GM23338 (cell line): ENCODE measurements at regions not wholly inside any gene's neighbourhood (a gene's known extent, or its start where the extent isn't known, plus 50 kb on each side); places are given as distances from the start of the nearest gene placed in this dataset.

ENCODE experiments used
- ATAC-seq: fragments of 200-7000 bp; cut with Tn5 transposase; 3 replicates; pipeline ENCODE4 v1.9.1; 2020
- DNase-seq: peaks from one replicate; pipeline ENCODE4 v3.0.0-alpha.2; 2015; ENCODE audit warnings: low spot score
- H2AFZ ChIP-seq: fragments of 200-600 bp; sonication (generic); 2 replicates; pipeline ENCODE4 v1.8.0; 2016; ENCODE audit warnings: antibody characterized with exemption, mild to moderate bottlenecking, moderate library complexity
- H3F3A ChIP-seq: fragments of 200-600 bp; sonication (generic); replicated peaks from 2 replicates; pipeline ENCODE4 v1.8.0; 2017; ENCODE audit warnings: antibody characterized with exemption, mixed run types, low read depth
- H3K27ac ChIP-seq: fragments of 200-600 bp; sonication (generic); 2 replicates; pipeline ENCODE4 v1.6.1; 2016; ENCODE audit warnings: low read depth
- H3K27me3 ChIP-seq: fragments of 200-600 bp; sonication (generic); 2 replicates; pipeline ENCODE4 v1.8.0; 2016; ENCODE audit warnings: mild to moderate bottlenecking, mixed run types, moderate library complexity; ENCODE audit not compliant: insufficient read depth
- H3K36me3 ChIP-seq: fragments of 200-600 bp; sonication (generic); 2 replicates; pipeline ENCODE4 v1.8.0; 2016; ENCODE audit warnings: mild to moderate bottlenecking; ENCODE audit not compliant: insufficient read depth
- H3K4me1 ChIP-seq: fragments of 200-600 bp; sonication (generic); 2 replicates; pipeline ENCODE4 v1.8.0; 2016; ENCODE audit warnings: mild to moderate bottlenecking, moderate library complexity; ENCODE audit not compliant: insufficient read depth
- H3K4me2 ChIP-seq: fragments of 200-600 bp; sonication (generic); 2 replicates; pipeline ENCODE4 v1.7.1; 2017; ENCODE audit warnings: mixed run types
- H3K4me3 ChIP-seq: fragments of 200-600 bp; sonication (generic); 2 replicates; pipeline ENCODE4 v1.6.1; 2016; ENCODE audit warnings: mixed run types
- H3K79me2 ChIP-seq: fragments of 200-600 bp; sonication (generic); replicated peaks from 2 replicates; pipeline ENCODE4 v1.8.0; 2017; ENCODE audit warnings: mild to moderate bottlenecking; ENCODE audit not compliant: insufficient read depth
- H3K9me2 ChIP-seq: fragments of 200-600 bp; sonication (generic); 2 replicates; pipeline ENCODE4 v1.8.0; 2017; ENCODE audit not compliant: insufficient read depth
- H4K20me1 ChIP-seq: fragments of 200-600 bp; sonication (generic); replicated peaks from 2 replicates; pipeline ENCODE4 v1.8.0; 2017; ENCODE audit warnings: mild to moderate bottlenecking; ENCODE audit not compliant: insufficient read depth
- H3K27ac Mint-ChIP-seq: 2 replicates; pipeline ENCODE4 v1.8.0; 2020; ENCODE audit warnings: inconsistent platforms, mild to moderate bottlenecking, moderate library complexity, mixed read lengths
- H3K27me3 Mint-ChIP-seq: 3 replicates; pipeline ENCODE4 v1.8.0; 2022; ENCODE audit warnings: low read depth, mild to moderate bottlenecking, moderate library complexity, mixed read lengths, inconsistent platforms; ENCODE audit not compliant: insufficient read depth, poor library complexity
- H3K36me3 Mint-ChIP-seq: 3 replicates; pipeline ENCODE4 v1.8.0; 2021; ENCODE audit warnings: low read depth, mild to moderate bottlenecking, inconsistent platforms, moderate library complexity, mixed read lengths
- H3K4me1 Mint-ChIP-seq: 3 replicates; pipeline ENCODE4 v1.8.0; 2020; ENCODE audit warnings: mild to moderate bottlenecking, inconsistent platforms, mixed read lengths
- H3K4me3 Mint-ChIP-seq: 3 replicates; pipeline ENCODE4 v1.8.0; 2021; ENCODE audit warnings: moderate library complexity, mild to moderate bottlenecking, inconsistent platforms, mixed read lengths
- H3K9me3 Mint-ChIP-seq: 3 replicates; pipeline ENCODE4 v1.8.0; 2020; ENCODE audit warnings: moderate library complexity, mild to moderate bottlenecking, inconsistent platforms, mixed read lengths
- CREB1 ChIP-seq: fragments of 250-450 bp; sonication (Bioruptor Pico); IDR thresholded peaks from 2 replicates; pipeline ENCODE4 v1.5.0; 2020; ENCODE audit warnings: low read depth, mild to moderate bottlenecking, moderate library complexity
- EZH2 ChIP-seq: fragments of 200-600 bp; sonication (generic); IDR thresholded peaks from one replicate; pipeline ENCODE4 v1.8.0; 2017; ENCODE audit warnings: antibody characterized with exemption, mild to moderate bottlenecking, low read depth; ENCODE audit not compliant: unreplicated experiment
- EZH2phosphoT487 ChIP-seq: fragments of 200-600 bp; sonication (generic); IDR thresholded peaks from one replicate; pipeline ENCODE4 v1.8.1; 2018; ENCODE audit warnings: antibody characterized with exemption; ENCODE audit not compliant: unreplicated experiment
- JUNB ChIP-seq: IDR thresholded peaks from one replicate; pipeline ENCODE4 v1.6.1; 2016; ENCODE audit warnings: antibody characterized with exemption; ENCODE audit not compliant: unreplicated experiment
- NANOG ChIP-seq: IDR thresholded peaks from 2 replicates; pipeline ENCODE4 v1.6.1; 2016; ENCODE audit warnings: antibody characterized with exemption, borderline replicate concordance
- POLR2AphosphoS5 ChIP-seq: IDR thresholded peaks from 2 replicates; pipeline ENCODE4 v1.6.1; 2016; ENCODE audit warnings: antibody characterized with exemption, low read depth
- STAT1 ChIP-seq: IDR thresholded peaks from one replicate; pipeline ENCODE4 v1.6.1; 2016; ENCODE audit warnings: antibody characterized with exemption; ENCODE audit not compliant: unreplicated experiment
- ZNF114 ChIP-seq: fragments of 250-450 bp; sonication (Bioruptor Pico); IDR thresholded peaks from 2 replicates; pipeline ENCODE4 v1.5.0; 2020; ENCODE audit warnings: mild to moderate bottlenecking, moderate library complexity
- ZNF331 ChIP-seq: fragments of 250-450 bp; sonication (Bioruptor Pico); IDR thresholded peaks from 2 replicates; pipeline ENCODE4 v1.5.0; 2020; ENCODE audit warnings: low read depth, mild to moderate bottlenecking, moderate library complexity
- TF ChIP-seq, protein P1 (sequence below): fragments of 250-450 bp; sonication (Bioruptor Pico); IDR thresholded peaks from 2 replicates; pipeline ENCODE4 v1.5.0; 2020; ENCODE audit warnings: mild to moderate bottlenecking, moderate library complexity
- TF ChIP-seq, protein P2 (sequence below): IDR thresholded peaks from 2 replicates; pipeline ENCODE4 v1.6.1; 2016; ENCODE audit warnings: antibody characterized with exemption

DNA sequence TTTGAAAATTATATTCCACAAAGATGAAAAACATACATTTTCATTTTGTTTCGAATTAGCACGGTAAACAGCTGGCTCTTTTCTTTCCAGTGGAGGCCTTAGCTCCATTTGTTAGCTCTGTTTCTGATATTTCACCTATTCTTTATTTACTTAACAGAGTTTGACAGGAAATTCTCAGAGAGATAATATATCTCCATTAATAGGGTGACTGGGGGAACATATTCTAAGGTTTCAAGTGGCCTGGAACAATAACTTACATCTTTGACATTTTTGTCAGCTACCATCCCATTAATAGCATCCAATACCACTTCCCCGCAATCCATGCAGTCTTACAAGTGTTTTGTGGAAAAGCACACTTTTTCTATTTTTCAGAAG, 577.6 kb upstream of the MDFIC2 start:
- H3K27ac Mint-ChIP-seq: no peak overlapping the region
- Histone ChIP-seq H2AFZ (no peak overlapping the region), H4K20me1 (no peaks in the 10 kb centered on the region), H3K36me3 (no peaks in the 10 kb centered on the region), H3K27me3 (no peaks in the 10 kb centered on the region), H3K4me3 (no peak overlapping the region), H3K4me2 (no peak overlapping the region), H3K4me1 (no peaks in the 10 kb centered on the region), H3F3A (no peaks in the 10 kb centered on the region), H3K79me2 (no peaks in the 10 kb centered on the region), H3K9me2 (no peaks in the 10 kb centered on the region), H3K27ac (no peak overlapping the region)
- H3K9me3 Mint-ChIP-seq: no peaks in the 10 kb centered on the region; the same call in 2 of the 3 replicates
- TF ChIP-seq ZNF331 (CRISPR knock-in tag) (no peak), EZH2 (no peak), JUNB (no peak), EZH2phosphoT487 (no peak), POLR2AphosphoS5 (no peak), NANOG (no peak), STAT1 (no peak)
- no peaks in the 10 kb centered on the region for H3K27me3 Mint-ChIP-seq
- H3K4me3 Mint-ChIP-seq: no peak overlapping the region
- H3K36me3 Mint-ChIP-seq: no peaks in the 10 kb centered on the region; the same call in 2 of the 3 replicates
- no peaks in the 10 kb centered on the region for H3K4me1 Mint-ChIP-seq
- ATAC-seq (no peak), DNase-seq (no peak)

DNA sequence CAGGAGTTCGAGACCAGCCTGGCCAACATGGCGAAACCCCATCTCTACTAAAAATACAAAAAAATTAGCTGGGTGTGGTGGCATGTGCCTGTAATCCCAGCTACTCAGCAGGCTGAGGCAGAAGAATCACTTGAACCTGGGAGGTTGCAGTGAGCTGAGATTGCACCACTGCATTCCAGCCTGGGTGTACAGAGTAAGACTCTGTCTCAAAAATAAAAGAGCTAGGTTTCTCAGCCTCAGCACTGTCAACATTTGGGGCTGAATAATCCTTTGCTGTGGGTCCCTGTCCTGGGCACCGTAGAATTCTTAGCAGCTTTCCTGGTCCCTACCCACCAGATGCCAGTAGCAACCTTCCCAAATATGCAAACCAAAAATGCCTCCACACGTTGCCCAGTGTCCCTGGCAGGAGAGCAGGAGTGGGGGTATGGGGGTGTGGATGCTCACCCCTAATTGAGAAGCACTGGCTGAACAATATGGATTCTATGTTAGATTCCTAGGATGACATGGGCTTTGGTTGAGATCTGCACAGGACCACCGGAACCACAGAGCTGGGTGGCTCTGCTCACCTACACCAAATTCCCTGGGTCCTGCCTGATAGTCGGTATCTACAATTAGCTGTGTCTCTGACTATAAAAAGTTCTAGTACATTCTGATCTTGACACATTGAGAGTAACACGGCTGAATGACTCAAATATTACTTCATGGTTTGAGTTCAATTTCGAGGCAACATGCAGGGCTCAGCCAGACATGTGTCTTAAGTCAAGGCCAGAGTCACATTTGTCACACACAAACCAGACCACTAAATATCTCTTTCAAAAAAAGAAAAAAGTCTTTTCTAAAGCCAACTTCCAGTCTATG, 577.0 kb upstream of the MDFIC2 start:
- H4K20me1 ChIP-seq: no peaks in the 10 kb centered on the region
- no peaks in the 10 kb centered on the region; the same call in 2 of the 3 replicates for H3K9me3 Mint-ChIP-seq
- H3K79me2 ChIP-seq: no peaks in the 10 kb centered on the region
- H2AFZ ChIP-seq: peak overlapping the region; percentile 32; the same call in 1 of the 2 replicates
- H3K27me3 ChIP-seq: no peaks in the 10 kb centered on the region
- DNase-seq (no peak), ATAC-seq (no peak)
- H3K27ac Mint-ChIP-seq: no peak overlapping the region
- H3K4me3 ChIP-seq: no peak overlapping the region
- H3K27me3 Mint-ChIP-seq: no peaks in the 10 kb centered on the region
- H3K4me1 Mint-ChIP-seq: no peaks in the 10 kb centered on the region
- no peak overlapping the region for H3K27ac ChIP-seq
- H3K9me2 ChIP-seq: no peaks in the 10 kb centered on the region
- H3K4me3 Mint-ChIP-seq: no peak overlapping the region
- no peaks in the 10 kb centered on the region for H3F3A ChIP-seq
- no peaks in the 10 kb centered on the region; the same call in 2 of the 3 replicates for H3K36me3 Mint-ChIP-seq
- no peak overlapping the region for H3K4me2 ChIP-seq
- H3K36me3 ChIP-seq: no peaks in the 10 kb centered on the region
- no peaks in the 10 kb centered on the region for H3K4me1 ChIP-seq
- no peak for TF ChIP-seq JUNB
- TF ChIP-seq ZNF331 (CRISPR knock-in tag): no peak
- no peak for TF ChIP-seq POLR2AphosphoS5
- no peak for TF ChIP-seq ZNF114 (CRISPR knock-in tag)
- no peak for TF ChIP-seq CREB1
- TF ChIP-seq, protein P1, sequence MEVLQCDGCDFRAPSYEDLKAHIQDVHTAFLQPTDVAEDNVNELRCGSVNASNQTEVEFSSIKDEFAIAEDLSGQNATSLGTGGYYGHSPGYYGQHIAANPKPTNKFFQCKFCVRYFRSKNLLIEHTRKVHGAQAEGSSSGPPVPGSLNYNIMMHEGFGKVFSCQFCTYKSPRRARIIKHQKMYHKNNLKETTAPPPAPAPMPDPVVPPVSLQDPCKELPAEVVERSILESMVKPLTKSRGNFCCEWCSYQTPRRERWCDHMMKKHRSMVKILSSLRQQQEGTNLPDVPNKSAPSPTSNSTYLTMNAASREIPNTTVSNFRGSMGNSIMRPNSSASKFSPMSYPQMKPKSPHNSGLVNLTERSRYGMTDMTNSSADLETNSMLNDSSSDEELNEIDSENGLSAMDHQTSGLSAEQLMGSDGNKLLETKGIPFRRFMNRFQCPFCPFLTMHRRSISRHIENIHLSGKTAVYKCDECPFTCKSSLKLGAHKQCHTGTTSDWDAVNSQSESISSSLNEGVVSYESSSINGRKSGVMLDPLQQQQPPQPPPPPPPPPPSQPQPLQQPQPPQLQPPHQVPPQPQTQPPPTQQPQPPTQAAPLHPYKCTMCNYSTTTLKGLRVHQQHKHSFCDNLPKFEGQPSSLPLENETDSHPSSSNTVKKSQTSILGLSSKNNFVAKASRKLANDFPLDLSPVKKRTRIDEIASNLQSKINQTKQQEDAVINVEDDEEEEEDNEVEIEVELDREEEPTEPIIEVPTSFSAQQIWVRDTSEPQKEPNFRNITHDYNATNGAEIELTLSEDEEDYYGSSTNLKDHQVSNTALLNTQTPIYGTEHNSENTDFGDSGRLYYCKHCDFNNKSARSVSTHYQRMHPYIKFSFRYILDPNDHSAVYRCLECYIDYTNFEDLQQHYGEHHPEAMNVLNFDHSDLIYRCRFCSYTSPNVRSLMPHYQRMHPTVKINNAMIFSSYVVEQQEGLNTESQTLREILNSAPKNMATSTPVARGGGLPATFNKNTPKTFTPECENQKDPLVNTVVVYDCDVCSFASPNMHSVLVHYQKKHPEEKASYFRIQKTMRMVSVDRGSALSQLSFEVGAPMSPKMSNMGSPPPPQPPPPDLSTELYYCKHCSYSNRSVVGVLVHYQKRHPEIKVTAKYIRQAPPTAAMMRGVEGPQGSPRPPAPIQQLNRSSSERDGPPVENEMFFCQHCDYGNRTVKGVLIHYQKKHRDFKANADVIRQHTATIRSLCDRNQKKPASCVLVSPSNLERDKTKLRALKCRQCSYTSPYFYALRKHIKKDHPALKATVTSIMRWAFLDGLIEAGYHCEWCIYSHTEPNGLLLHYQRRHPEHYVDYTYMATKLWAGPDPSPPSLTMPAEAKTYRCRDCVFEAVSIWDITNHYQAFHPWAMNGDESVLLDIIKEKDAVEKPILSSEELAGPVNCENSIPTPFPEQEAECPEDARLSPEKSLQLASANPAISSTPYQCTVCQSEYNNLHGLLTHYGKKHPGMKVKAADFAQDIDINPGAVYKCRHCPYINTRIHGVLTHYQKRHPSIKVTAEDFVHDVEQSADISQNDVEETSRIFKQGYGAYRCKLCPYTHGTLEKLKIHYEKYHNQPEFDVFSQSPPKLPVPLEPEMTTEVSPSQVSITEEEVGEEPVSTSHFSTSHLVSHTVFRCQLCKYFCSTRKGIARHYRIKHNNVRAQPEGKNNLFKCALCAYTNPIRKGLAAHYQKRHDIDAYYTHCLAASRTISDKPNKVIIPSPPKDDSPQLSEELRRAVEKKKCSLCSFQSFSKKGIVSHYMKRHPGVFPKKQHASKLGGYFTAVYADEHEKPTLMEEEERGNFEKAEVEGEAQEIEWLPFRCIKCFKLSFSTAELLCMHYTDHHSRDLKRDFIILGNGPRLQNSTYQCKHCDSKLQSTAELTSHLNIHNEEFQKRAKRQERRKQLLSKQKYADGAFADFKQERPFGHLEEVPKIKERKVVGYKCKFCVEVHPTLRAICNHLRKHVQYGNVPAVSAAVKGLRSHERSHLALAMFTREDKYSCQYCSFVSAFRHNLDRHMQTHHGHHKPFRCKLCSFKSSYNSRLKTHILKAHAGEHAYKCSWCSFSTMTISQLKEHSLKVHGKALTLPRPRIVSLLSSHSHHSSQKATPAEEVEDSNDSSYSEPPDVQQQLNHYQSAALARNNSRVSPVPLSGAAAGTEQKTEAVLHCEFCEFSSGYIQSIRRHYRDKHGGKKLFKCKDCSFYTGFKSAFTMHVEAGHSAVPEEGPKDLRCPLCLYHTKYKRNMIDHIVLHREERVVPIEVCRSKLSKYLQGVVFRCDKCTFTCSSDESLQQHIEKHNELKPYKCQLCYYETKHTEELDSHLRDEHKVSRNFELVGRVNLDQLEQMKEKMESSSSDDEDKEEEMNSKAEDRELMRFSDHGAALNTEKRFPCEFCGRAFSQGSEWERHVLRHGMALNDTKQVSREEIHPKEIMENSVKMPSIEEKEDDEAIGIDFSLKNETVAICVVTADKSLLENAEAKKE (CRISPR knock-in tag): no peak
- TF ChIP-seq, protein P2, sequence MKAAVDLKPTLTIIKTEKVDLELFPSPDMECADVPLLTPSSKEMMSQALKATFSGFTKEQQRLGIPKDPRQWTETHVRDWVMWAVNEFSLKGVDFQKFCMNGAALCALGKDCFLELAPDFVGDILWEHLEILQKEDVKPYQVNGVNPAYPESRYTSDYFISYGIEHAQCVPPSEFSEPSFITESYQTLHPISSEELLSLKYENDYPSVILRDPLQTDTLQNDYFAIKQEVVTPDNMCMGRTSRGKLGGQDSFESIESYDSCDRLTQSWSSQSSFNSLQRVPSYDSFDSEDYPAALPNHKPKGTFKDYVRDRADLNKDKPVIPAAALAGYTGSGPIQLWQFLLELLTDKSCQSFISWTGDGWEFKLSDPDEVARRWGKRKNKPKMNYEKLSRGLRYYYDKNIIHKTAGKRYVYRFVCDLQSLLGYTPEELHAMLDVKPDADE: no peak
